NCI-H2029 (cell line): ENCODE measurements at regions not wholly inside any gene's neighbourhood (a gene's known extent, or its start where the extent isn't known, plus 50 kb on each side); places are given as distances from the start of the nearest gene placed in this dataset.

Source experiments
- DNase-seq: peaks from one replicate; lab custom pipeline; 2025; lab: John Stamatoyannopoulos, UW

DNA sequence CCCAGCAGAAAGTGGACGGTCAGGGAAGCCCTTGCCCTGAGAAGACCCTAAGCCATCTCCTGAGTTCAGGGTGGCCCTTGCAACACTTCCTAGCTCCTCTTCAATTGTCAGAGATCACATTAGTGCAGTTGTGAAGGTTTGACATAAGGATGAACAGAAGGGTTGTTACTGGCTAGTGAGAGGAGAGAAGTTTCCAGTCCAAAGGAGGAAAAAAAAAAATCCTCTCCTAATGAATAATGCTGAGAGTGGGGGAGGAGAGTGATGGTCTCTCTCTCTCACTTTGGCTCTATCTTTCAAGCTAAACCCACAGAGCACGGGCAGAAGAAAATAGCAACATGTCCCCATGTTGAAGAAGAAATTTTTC, 819.9 kb downstream of the BCL11A start:
- no peak for DNase-seq

- DNase-seq, result no peak
Measured at GRCh38 chr2:59732871-59733566, 820.4 kb downstream of the BCL11A start.

DNA sequence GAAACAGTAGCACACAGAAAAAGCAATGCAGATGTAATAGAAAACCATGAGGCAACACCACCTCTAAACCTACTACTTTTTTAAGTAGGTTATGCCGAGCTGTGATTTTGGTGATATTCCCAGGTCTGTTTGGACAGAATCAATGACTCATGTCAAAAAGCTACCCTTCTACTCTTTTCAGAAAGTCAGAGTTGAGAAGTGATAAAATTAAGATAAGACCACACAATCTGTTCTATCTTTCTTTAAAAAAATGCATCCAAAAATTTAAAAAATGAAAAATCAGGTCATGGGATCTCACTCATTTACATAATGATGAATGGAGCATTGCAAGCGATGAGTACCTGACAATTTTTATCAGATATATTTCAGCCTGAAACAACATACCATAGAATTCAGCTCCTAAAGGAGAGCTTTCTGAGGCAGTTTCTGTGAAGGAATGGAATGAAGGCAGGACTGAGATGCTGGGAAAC, 826.3 kb downstream of the BCL11A start:
- DNase-seq, result no peak

GRCh38 chr2:59726228-59727120, 827.0 kb downstream of the BCL11A start:
- no peak for DNase-seq

GRCh38 chr2:59724746-59725145, 828.7 kb downstream of the BCL11A start:
- DNase-seq, result no peak

DNA sequence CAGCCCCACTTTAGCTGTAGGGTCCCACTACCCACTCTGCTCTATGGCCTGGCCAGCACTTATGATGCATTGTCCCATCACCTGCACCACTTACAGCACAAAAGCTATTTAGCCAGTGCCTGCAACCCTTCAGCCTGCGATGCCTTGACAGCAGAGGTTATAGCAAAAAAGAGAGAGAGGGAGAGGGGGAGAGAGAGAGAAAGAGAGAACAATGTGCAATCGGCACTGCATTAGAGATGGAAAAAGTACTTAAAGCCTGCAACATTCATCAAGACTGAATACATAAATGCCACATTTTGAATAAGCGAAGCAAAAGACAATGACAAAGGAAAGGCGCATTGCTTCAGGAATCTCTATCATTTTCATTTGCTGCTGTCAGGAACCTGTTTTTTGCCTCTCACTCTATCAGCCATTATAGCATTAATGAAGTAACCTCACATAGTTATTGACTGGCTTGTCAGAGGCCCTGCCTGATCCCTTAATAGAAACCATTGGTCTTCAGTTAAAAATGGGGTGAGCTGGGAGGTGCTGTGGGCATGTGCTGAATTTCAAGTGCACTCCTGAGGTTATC, 833.1 kb downstream of the BCL11A start:
- no peak for DNase-seq

GRCh38 chr2:59713577-59713976, 839.9 kb downstream of the BCL11A start:
- no peak for DNase-seq

DNA sequence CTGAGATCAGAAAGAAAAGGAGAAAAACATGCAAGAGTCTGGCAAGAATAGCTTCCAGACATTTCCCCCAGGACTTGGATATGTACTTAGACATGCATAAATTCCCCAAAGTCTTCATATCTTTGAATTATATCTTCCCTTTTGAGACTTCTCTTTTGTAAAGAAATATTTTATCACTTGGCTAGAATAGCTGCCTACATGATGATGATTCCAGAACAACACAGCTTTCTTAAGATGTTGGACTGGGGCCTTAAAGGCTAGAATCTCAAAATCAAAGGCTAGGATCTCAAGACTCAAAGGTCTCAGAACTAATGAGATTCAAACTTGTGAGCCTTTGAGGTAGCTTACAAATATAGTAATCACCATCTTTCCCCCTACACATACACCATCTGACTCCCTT, 842.3 kb downstream of the BCL11A start:
- no peak for DNase-seq

DNA sequence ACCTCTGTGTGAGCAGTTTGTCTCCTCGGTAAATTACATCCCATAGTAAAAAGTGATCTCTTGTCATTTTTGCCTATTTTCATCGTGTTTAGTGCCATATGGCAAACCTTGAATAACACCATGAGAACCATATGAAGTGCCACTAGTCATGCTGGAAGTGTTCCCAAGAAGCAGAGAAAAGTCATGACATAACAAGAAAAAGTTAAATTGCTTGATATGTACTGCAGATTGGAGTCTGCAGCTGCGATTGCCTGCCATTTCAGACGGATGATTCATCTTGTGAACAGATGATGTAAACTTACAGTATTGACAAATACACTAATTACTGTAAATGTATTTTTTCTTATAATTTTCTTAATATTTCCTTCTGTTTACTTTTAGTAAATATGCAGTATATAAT, 846.7 kb downstream of the BCL11A start:
- no peak for DNase-seq

DNA sequence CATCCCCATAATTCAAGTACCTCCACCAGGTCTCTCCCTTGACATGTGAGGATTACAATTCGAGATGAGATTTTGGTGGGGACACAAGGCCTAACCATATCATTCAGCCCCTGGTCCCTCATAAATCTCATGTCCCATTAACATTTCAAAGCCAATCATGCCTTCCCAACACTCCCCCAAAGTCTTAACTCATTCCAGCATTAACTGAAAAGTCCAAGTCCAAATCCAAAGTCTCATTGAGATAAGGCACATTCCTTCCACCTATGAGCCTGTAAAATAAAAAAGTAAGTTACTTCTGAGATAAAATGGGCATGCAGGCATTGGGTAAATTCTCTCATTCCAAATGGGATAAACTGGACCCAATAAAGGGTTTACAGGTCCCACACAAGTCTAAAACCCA, 849.7 kb downstream of the BCL11A start:
- no peak for DNase-seq

- DNase-seq, result no peak
Measured at GRCh38 chr2:59702026-59702425, 851.4 kb downstream of the BCL11A start.

DNA sequence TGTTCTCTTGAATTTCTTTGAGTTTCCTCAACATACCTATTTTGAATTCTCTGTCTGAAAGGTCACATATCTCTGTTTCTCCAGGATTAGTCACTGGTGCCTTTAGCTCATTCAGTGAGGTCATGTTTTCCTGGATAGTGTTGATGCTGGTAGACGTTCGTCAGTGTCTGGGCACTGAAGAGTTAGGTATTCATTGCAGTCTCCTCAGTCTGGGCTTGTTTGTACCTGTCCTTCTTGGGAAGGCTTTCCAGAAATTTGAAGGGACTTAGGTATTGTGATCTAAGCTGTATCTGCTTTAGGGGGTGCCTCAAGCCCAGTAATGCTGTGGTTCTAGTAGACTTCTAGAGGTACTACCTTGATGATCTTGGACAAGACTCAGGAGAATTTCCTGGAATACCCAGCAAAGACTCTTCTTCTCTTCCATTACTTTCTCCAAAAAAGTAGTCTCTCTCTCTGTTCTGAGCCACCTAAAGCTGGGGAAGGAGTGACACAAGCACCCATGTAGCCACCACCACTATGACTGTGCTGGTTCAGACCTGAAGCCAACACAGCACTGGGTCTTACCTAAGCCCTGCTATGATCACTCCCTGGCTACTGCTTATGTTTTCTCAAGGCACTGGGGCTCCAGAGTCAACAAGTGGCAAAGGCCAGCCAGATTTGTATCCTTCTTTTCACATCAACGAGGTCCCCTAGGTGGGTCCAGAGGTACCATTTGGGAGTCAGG, 852.0 kb downstream of the BCL11A start:
- no peak for DNase-seq

GRCh38 chr2:59694176-59694575, 859.3 kb downstream of the BCL11A start:
- DNase-seq, result no peak

DNA sequence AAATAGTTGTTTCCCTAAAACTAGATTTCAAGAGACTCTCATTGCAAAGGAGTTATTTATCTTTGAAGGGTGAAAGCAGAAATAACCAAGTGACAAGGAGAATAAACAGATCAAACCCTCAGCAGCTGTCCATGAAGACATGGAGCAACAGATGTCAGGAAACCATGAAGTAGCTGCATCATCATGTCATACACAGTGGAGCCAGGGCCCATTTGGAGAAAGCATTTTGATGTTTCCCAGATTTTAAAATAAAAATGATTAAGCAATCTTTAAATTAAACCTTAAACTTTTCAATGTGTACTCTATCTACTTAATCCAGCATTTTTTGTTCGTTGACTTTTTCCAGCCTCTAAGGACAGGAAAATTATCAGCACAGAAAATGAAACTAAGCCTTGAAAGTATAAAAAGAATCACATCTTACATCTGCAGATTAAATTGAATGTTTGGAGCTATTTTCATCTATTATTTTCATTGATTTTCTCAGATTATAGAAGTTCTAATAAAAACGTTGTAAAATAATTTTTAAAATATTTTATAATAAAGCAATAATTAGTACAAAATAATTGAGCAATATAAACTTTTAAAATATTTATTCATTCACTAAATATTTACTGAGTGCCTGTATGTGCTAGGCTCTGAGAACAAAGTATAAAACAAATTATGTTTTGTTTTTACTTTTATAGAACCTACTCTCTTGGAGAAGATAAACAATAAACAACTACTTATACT, 860.1 kb downstream of the BCL11A start:
- DNase-seq, result no peak

- DNase-seq, result no peak
Measured at GRCh38 chr2:59691518-59692190, 861.8 kb downstream of the BCL11A start.

GRCh38 chr2:59690849-59691248, 862.6 kb downstream of the BCL11A start:
- DNase-seq, result peak; percentile 26

- DNase-seq, result no peak
Measured at GRCh38 chr2:59684771-59685166, 868.7 kb downstream of the BCL11A start.

GRCh38 chr2:59684116-59684770, 869.2 kb downstream of the BCL11A start:
- DNase-seq, result no peak

DNA sequence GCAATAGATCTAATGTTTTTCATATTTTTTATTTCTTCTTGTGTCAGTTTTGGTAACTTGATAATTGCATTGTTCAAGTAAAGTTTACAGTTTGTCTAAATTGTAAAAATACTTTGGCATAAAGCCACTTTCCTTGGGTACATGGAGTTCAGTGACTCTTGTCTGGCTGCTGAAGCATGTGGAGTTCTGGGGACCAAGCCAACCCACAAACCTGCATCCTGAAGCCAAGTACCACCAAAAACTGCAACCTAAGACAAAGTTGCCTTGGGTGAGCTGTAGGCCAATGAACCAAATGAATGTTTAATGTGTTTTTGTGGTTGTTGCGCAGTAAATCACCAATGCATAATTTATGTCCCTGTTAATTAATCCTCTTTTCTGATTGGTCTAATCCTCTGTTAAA, 872.6 kb downstream of the BCL11A start:
- DNase-seq, result peak; percentile 40

GRCh38 chr2:59677158-59677557, 876.3 kb downstream of the BCL11A start:
- no peak for DNase-seq

DNA sequence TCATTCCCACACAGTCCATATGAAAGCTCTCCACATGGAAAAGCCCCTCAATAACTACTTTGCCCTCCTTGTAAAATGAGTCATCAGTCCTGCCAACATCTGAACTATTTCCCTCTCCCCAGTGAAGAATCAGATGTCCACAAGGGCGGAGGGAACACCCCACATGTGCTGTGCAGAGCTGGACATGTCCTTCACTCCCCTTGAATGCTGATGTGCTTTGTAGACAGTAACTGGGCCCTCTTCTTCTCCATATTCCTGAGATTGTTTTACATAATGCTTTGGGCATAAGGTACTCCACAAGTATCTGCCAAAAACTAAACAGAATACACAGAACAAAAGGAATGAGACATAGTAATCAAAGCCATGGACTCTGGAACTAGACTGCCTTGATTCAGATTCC, 879.4 kb downstream of the BCL11A start:
- no peak for DNase-seq
